HG02943 (cell line): ENCODE measurements at regions not wholly inside any gene's neighbourhood (a gene's known extent, or its start where the extent isn't known, plus 50 kb on each side); places are given as distances from the start of the nearest gene placed in this dataset.

ENCODE experiments used
- ATAC-seq: cut with Tn5 transposase; IDR thresholded peaks from one replicate; pipeline ENCODE4 v1.9.1; 2021; ENCODE audit warnings: mild to moderate bottlenecking, low read depth, moderate library complexity; ENCODE audit not compliant: unreplicated experiment

- no peak for ATAC-seq
Measured at GRCh38 chr16:85187447-85187846, 75.2 kb upstream of the CIBAR2 start.

DNA sequence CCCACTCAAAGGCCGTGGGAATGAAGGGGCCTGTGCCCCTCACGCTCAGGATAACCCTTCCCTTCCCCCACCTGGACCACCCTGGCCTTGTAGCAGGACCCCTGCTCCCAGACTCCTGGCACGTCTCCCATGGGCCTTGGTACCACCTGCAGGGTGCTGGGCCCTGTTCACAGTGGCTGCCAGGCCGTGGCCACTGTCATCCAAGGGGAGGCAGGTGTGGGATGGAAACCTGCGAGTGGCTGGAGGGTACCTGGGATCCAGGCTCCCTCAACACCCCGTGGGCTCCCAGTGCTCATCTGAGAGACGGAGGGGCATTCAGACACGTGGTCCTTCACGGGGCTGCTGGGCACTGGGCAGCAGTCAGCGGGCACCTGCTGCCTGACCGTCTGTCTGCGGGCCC is 75.6 kb upstream of the CIBAR2 start:
- ATAC-seq = no peak

DNA sequence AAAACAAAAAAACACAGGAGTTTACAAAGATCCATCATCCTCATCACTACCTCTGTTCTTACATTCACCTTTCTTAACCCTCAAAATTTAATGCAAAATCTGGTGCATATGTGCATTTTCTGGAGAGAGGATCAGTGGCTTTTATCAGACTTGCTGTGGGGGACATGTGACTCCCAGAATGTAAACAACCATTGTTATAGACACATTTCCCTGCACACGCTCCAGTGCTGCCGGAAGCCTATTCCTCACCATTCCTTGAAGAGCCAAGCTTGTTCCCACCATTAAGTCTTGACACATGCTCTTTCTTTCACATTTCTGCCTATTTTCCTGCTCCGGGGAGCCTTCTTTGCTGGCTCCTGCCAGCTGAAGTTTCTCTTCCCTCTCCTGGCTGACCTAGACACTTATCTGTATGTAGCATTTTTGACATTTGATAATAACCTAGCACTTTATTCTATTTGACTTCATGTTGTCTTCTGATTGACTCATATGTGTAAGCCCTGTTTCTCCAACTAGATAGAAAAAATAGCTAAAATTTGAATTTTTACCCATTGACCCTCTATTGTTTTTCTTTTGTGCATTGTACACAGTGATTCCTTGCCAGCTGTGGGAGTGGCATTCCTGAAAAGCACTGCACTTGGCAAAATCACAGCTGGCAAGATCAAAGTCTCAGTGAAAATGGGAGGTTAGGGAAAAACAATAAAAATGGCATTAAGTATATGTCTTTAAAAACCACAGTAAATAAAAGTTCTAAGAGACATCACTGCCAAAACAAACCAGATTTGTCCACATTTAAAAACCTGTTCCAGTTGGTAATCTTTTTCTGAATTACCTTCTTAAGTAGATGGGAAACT is 76.8 kb upstream of the CIBAR2 start:
- ATAC-seq = no peak

- no peak for ATAC-seq
Measured at GRCh38 chr16:85190572-85190971, 78.3 kb upstream of the CIBAR2 start.

DNA sequence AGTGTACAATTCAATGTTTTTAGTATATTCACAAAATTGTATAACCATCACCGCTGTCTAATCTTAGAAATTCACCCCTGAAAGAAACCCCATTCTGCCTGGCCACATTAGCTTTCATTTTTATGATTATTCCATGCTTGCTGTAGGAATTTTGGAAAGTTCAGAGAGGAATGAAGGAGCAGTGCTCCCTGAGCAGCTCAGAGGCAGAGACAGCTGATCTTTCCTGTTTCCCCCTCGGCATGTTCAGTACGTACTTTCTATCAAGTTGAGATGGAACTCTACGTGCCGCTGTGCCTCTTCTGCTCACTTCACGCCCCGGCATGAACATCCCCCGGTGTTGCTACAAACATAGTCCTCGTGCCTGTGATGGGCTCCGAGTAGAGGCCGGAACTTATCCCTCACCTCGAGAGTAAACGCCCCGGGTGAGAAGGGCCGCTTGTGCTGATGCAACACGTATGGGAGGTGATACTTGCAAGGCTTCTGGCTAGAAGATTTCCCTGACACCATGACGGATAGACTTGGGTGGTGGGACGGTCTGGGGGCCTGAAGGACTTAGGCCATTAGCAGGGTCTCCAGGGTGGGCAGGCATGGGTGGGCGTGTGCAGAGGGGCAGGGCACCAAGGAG is 79.2 kb upstream of the CIBAR2 start:
- ATAC-seq = no peak

- ATAC-seq = no peak
Measured at GRCh38 chr16:85192238-85193114, 80.2 kb upstream of the CIBAR2 start.

GRCh38 chr16:85193115-85193493 is 80.8 kb upstream of the CIBAR2 start:
- no peak for ATAC-seq

GRCh38 chr16:85193876-85194275 is 81.6 kb upstream of the CIBAR2 start:
- ATAC-seq = no peak

GRCh38 chr16:85194307-85195270 is 82.3 kb upstream of the CIBAR2 start:
- no peak for ATAC-seq

- no peak for ATAC-seq
Measured at GRCh38 chr16:85195271-85195647, 83.0 kb upstream of the CIBAR2 start.

DNA sequence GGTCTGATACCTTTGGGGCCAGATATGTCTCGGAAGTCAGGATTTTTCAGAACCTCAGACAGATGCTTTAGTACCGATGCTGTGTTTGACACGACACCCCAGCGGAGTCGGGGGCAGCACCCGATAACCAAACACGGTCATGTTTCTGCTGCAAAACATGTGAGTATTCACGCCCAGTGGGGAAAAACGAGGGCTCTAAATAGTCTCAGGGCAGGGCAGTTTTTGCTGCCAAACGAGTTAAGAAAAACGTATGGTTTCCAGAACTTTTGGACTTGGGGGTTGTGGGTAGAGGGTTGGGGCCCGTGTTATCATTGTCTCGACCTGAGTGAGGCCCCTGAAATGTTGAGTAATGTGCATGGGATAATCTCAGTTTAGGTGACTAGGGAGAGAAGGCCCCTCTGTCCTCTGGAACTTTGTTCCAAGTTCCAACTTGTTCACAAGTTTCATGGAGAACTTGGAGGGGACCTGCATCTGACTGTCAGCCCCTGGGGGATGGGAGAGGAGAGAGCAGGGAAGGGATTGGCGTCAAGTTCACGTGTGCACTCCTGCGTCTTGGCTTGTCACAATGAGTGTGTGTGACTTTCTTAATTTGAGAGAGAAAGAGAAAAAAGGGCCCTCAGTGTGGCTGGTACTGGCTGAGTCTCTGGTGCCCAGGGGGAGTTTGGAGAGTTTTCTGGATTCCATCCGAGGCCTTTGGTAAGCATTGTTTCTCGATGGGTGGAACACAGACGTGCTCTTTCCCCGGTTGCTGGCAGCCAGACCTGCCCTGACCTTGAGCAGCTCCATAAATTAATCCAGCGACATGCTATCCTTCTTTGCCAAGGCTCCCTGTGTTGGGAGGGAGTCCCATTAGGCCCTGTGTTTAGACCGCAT is 83.9 kb upstream of the CIBAR2 start:
- ATAC-seq = no peak

- no peak for ATAC-seq
Measured at GRCh38 chr16:85196976-85197375, 84.7 kb upstream of the CIBAR2 start.

DNA sequence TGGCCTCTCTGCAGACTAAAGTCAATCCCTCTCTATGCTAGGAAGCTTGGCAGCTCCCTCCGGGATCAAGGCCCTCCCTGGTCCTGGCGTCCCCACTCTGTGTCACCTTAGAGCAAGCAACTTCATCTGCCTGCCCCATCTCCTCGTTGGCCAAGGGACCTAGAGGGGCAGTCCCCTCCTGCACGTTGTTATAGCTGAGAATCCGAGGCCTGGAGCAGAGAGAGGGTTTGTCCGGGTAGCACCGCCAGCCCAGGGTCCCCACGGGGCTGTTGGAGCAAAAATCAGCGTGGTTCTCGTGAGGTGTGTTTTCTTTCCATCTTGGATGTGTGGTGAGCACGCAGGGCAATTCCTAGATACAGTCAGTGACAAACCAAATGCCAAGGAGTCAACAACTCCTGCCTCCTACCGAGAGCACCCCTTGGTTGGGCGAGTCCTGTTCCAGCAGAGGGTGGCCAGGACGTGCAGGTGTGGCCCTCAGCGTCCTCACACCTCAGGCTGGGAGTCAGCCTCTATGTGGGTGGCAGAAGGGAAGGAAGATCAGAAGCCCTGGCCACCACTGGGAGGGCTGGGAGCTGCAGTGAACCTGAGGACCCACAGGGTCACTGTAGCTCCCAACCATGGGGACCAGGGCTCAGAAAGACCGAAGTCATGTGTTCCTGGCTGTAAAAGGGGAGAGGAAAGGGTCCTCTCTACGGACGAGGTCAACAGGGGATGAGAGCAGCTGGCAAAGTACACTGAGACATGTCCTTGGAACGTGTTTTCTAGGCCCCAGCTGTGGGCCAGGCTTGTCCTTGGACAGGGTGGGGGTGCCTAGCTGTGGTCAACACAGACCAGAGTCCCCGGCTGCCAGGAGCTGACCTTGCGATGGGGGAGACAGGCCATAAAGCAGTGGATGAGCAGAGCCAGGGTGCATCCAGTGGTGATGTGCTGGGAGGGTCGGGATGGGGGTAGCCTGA is 85.6 kb upstream of the CIBAR2 start:
- ATAC-seq = no peak

- no peak for ATAC-seq
Measured at GRCh38 chr16:85199069-85199725, 86.9 kb upstream of the CIBAR2 start.

GRCh38 chr16:85199880-85200279 is 87.6 kb upstream of the CIBAR2 start:
- ATAC-seq = no peak

GRCh38 chr16:85200471-85201278 is 88.4 kb upstream of the CIBAR2 start:
- ATAC-seq = no peak

DNA sequence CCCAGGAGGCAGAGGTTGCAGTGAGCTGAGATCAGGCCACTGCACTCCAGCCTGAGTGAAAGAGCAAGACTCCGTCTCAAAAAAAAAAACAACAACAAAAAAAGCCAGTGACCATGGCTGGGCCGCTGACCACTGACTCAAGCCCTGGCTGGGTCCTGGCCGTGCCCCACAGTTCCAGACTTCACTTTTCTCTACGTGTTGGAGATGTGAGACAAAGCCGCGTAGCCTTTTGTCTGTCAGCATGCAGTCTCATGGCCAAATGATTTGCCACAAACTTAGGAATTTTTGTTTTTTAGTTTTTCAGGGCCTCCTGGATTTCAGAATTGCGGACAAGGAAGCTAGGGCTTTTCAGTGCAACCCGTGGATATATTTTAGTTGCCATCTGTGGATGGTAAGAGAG is 89.3 kb upstream of the CIBAR2 start:
- ATAC-seq = no peak
